ENCODE measurements at regions not wholly inside any gene's neighbourhood (a gene's known extent, or its start where the extent isn't known, plus 50 kb on each side); places are given as distances from the start of the nearest gene placed in this dataset.
A peak's percentile ranks its signal among the peaks of the same experiment; 100 is the strongest.

DNA sequence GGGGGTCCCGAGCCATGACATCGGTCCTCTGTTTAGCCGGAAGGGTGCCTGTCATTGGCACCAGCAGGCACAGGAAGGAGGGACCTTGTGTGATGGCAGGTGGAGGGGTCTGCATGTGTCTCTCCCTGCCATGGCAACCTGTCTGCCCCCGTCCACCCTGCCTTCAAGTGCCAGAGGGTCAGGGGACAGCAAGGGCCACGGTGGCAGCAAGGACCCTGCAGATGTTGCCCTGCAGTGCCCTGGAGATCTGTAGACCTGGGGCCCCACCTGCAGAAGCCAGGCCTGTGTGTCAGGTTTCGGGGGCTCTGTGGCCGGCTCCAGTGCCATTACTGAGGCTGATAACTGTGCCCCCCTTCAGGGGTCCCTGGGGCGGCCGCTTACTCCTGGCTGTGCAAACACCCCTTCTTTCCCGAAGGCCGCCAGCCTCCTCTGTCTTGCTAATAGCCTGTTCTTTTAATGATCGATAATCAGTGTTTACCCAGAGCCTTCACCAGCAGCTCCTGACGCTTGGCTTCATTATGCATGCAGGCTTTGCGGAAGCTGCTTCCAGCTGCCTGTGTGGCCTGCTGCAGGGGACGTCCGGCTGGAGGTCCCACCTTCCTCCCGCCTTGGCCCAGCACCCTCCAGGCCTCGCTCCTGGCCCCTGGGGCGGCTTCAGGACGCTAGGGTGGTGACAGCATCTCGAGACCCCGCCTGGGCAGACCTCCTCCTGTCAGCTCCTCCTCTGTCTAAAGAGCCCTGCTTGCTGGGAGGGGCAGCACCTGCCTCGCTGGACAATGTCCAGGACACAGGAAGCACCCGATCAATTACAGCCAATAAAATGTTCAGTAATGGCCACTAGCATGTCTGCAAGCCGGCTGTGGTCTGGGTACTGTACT, 153.0 kb downstream of the KIF26A start:
- no peak overlapping the region for H3K9ac ChIP-seq
- no peaks in the 10 kb centered on the region for H3K36me3 ChIP-seq
- peaks cover 41% of the 10 kb centered on the region for H3K4me1 ChIP-seq
- no peaks in the 10 kb centered on the region for H4K20me1 ChIP-seq
- H3K27me3 ChIP-seq = no peaks in the 10 kb centered on the region
- TF ChIP-seq Cebpa-rat (IDR thresholded peaks at IDR 0.05) = no peak
- H3K4me3 ChIP-seq = no peak overlapping the region
- H3K4me2 ChIP-seq = no peak overlapping the region
- no peak overlapping the region for H3K27ac ChIP-seq
- no peaks in the 10 kb centered on the region for H3K9me3 ChIP-seq

DNA sequence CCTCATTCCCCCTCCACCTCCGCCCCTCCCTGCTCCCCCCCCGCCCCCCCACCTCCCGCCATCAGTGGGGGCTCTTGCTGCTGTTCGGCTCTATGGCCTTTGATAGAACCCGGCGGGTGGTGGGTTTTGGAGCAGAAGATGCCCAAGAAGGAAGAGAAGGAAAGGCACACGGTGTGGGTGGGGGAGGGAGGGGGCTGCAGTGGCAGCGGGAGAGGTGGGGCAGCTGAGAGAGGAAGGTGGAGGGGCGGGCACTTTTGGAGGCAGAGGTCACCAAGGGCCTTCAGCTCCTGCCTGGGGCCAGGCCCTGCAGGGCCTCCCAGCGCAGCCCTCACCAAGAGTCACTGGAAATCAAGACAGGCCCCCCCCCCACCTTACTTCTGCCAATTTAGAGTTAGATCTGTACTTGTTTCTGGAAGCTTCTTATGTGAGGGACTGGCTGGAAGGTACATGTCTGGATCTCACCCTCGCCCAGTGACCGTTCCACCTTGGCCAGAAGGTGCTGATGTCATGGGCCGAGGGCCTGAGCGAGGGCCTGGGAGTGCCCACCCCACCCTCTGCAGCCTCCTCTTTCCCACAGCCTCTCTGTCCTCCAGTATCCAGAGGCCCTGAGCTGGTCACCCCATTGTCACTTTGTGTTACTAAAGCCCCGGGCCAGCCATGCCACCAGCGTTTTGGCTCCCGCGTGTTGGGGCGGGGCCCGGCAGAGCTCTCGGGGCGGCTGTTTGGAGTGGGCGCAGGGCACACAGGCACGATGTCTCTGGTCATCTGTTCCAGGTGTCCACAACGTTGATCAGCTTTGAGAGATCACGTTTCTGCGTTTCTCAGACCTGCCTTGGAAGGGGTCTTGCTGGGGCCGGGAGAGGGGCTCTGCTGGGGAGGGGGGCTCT, 153.9 kb downstream of the KIF26A start:
- Histone ChIP-seq H3K9me3 (no peaks in the 10 kb centered on the region), H4K20me1 (no peaks in the 10 kb centered on the region), H3K4me2 (peak overlapping the region; percentile 37), H3K4me1 (peaks cover 48% of the 10 kb centered on the region), H3K9ac (no peak overlapping the region), H3K27me3 (no peaks in the 10 kb centered on the region), H3K4me3 (no peak overlapping the region), H3K27ac (no peak overlapping the region), H3K36me3 (no peaks in the 10 kb centered on the region)
- no peak for TF ChIP-seq Cebpa-rat (IDR thresholded peaks at IDR 0.05)

DNA sequence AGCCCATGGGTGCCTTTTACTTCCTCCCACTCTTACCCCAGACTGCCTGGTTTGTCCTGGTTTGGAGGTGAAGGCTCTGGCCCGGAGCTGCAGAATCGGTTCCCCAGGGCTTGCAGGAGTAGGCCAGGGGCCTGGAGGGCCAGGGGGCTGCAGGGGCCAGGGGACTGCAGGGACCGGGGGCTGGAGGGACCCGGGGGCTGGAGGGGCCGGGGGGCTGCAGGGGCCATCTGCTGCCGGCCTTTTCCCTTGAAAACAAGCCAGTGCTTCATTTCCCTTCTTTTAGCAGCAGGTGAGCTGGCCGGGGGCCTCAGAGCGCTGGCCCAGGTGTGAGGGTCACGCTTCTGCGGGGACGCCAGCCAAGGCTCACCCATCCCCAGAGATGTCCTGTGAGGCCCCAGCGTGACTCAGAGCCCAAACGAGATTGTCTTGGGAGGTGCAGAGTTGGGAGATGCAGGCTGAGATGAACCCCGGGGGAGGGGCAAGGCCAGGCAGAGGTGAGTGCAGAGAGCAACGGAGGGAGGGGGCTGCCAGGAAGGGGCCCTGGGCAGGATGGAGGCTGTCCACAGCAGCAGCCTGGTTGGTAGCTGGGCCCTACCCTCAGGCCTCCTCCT, 154.9 kb downstream of the KIF26A start:
- peaks cover 48% of the 10 kb centered on the region for H3K4me1 ChIP-seq
- H3K4me3 ChIP-seq = no peak overlapping the region
- peak overlapping the region; percentile 78 for H3K4me2 ChIP-seq
- no peak overlapping the region for H3K9ac ChIP-seq
- TF ChIP-seq Cebpa-rat (IDR thresholded peaks at IDR 0.05) = no peak
- no peaks in the 10 kb centered on the region for H3K9me3 ChIP-seq
- H3K27ac ChIP-seq = no peak overlapping the region
- no peaks in the 10 kb centered on the region for H3K27me3 ChIP-seq
- H3K36me3 ChIP-seq = no peaks in the 10 kb centered on the region
- no peaks in the 10 kb centered on the region for H4K20me1 ChIP-seq

DNA sequence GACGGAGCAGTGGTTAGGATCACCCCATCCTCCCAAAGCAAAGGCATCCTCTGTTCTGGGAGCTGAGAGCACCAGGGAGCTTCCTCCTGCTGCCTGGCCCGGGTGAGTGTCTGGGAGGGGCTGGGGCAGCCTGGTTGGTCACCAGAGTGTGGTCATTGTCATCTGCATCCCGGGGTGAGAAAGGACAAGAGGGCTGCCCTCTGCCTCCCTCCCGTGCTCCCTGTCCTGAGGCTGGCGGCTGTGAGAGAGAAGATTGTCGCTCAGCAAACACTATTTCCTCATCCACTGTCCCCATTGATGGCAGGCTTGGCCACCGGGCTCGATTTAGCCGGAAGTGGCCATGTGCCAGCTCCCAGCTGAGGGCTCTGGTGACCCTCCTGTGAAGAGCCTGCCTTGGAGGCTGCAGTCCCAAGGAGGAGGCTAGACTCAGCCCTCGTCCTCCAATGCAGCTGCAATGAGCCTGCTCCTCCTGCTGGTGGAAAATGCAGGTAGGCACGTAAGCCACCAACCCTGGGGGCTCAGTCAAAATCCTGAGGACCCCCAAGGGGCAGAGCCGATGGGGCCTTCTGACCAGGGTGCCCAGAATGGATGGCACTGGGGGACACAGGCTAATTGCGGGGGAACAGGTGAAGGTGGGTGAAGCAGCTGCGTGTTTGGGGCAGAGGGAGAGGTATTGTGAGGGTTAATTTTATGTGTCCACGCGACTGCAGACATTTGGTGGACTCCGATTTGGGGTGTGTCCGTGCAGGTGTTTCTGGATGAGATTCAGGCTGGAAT, 155.7 kb downstream of the KIF26A start:
- H3K4me3 ChIP-seq = no peak overlapping the region
- no peak for TF ChIP-seq Cebpa-rat (IDR thresholded peaks at IDR 0.05)
- no peaks in the 10 kb centered on the region for H3K9me3 ChIP-seq
- H3K36me3 ChIP-seq = no peaks in the 10 kb centered on the region
- H3K4me2 ChIP-seq = peak overlapping the region; percentile 78
- H3K9ac ChIP-seq = no peak overlapping the region
- no peaks in the 10 kb centered on the region for H3K27me3 ChIP-seq
- no peak overlapping the region for H3K27ac ChIP-seq
- H4K20me1 ChIP-seq = no peaks in the 10 kb centered on the region
- peaks cover 48% of the 10 kb centered on the region for H3K4me1 ChIP-seq

DNA sequence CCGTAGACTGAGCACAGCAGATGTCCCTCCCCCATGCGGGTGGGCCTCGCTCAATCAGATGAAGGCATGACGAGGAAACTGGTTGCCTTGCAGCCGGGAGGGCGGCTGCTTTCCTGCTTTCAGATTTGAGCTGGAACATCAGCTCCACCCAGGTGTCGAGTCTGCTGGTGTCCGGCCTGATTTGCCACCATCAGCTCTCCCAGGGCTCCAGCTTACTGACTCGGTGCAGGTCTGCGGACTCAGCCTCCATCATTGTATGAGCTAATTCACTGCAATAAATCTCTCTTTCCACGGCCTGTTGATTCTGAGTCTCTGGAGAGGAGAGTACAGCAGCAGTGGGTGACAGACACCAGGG, 156.2 kb downstream of the KIF26A start:
- TF ChIP-seq Cebpa-rat (IDR thresholded peaks at IDR 0.05) = no peak
- Histone ChIP-seq H4K20me1 (no peaks in the 10 kb centered on the region), H3K27ac (no peak overlapping the region), H3K4me3 (no peak overlapping the region), H3K4me2 (peak overlapping the region; percentile 78), H3K4me1 (peaks cover 48% of the 10 kb centered on the region), H3K36me3 (no peaks in the 10 kb centered on the region), H3K9me3 (no peaks in the 10 kb centered on the region), H3K27me3 (no peaks in the 10 kb centered on the region), H3K9ac (no peak overlapping the region)

DNA sequence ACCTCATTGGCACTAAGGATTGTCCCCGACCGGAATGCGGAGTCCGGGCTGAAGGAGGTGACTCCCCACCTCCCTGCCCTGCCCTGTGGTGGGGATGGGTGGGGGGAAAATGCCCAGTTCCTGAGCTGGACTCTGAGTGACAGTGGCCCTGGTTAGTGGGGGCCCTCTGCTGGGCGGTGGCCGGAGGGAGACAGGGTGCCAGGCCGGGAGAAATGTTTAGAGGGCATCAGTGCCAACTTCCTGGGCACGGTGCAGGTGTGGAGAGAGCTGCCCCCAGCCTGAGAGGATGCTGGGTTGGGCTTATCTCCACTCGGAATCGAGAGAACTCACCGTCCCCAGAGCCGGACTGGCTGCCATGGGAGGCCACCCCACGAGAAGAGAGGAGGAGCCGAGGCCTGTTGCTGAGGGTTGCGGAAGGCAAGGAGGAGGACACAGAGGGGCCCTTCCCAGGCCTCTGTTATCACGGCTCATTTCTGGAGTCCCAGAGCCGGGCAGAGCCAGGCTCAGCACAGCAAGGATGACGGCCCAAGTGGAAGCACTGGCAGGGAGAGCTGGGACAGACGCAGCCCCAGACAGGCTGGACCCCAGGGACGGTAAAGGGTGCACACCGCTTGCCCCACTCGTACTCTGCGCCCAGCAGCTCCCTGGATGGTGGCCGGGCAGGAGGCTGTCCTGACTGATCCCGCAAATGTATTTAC, 156.7 kb downstream of the KIF26A start:
- no peaks in the 10 kb centered on the region for H3K9me3 ChIP-seq

DNA sequence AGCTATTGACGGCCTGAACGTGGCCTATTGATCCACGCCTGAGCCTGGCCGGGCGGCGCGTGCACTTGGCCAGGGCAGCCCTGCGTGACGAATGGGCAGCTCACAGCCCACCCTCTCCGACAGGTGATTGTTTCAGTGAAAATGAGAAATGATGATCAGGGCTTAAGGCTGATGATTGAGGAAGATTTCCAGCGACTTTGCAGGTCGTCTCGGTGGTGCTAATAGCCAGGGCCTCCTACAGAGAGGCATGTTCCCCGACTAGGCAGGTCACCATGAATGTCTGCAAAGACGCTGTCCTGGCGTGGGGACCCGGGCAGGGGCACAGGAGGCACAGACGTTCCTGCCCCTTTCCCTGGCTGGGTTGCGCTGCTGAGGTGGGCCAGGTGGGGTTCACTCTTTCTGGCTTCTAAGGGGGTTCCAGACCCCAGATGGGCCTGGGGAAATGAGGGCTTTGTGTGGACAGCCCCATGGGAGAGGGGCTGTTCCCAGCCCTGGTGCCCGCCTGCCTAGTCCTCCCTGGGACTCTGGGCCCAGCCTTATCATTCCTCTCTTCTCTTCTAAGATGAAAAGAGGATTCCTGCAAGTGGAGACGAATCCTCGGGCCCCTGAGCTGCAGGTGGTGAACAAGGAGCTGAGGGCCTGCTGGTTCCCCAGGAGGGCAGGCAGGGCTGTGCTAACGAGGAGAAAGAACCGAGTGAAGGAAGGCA, 157.4 kb downstream of the KIF26A start:
- H3K9me3 ChIP-seq = no peaks in the 10 kb centered on the region

More for the DNA sequence above, 156.7 kb downstream of the KIF26A start:
- no peak overlapping the region for H3K4me3 ChIP-seq
- no peaks in the 10 kb centered on the region for H3K36me3 ChIP-seq
- peak overlapping the region; percentile 0; the same call in 1 of the 2 replicates for H3K4me2 ChIP-seq
- peaks cover 47% of the 10 kb centered on the region for H3K4me1 ChIP-seq
- H3K27me3 ChIP-seq = no peaks in the 10 kb centered on the region
- no peak overlapping the region for H3K9ac ChIP-seq
- H3K27ac ChIP-seq = no peak overlapping the region
- H4K20me1 ChIP-seq = no peaks in the 10 kb centered on the region
- TF ChIP-seq Cebpa-rat (IDR thresholded peaks at IDR 0.05) = no peak

More for the DNA sequence above, 157.4 kb downstream of the KIF26A start:
- H3K4me1 ChIP-seq = peaks cover 44% of the 10 kb centered on the region
- H4K20me1 ChIP-seq = no peaks in the 10 kb centered on the region
- peak overlapping the region; percentile 34; the same call in 1 of the 2 replicates for H3K4me2 ChIP-seq
- H3K36me3 ChIP-seq = no peaks in the 10 kb centered on the region
- H3K9ac ChIP-seq = no peak overlapping the region
- no peaks in the 10 kb centered on the region for H3K27me3 ChIP-seq
- TF ChIP-seq Cebpa-rat (IDR thresholded peaks at IDR 0.05) = no peak
- no peak overlapping the region for H3K4me3 ChIP-seq
- H3K27ac ChIP-seq = 0 out of 2 replicates have a peak overlapping the region, but pooled peaks have one; percentile 35
